SK-N-SH treated with all-trans-retinoic acid at 6 μM for 48 hours (cell line): ENCODE measurements at regions not wholly inside any gene's neighbourhood (a gene's known extent, or its start where the extent isn't known, plus 50 kb on each side); places are given as distances from the start of the nearest gene placed in this dataset.

Source experiments
- ATAC-seq: fragments of 200-7000 bp; cut with Tn5 transposase; 3 replicates; pipeline ENCODE4 v1.9.1; 2020; ENCODE audit warnings: mild to moderate bottlenecking, moderate library complexity
- ARNTL ChIP-seq: fragments of 450-650 bp; formaldehyde crosslinking; IDR thresholded peaks from 2 replicates; pipeline ENCODE4 v1.5.0; 2020; ENCODE audit warnings: low read depth, mild to moderate bottlenecking, moderate library complexity, borderline replicate concordance
- BACH2 ChIP-seq: fragments of 250-450 bp; sonication (Bioruptor Pico); IDR thresholded peaks from 2 replicates; pipeline ENCODE4 v1.9.0; 2021; ENCODE audit warnings: mild to moderate bottlenecking, borderline replicate concordance
- CREB5 ChIP-seq: fragments of 250-450 bp; sonication (Bioruptor Pico); IDR thresholded peaks from 2 replicates; pipeline ENCODE4 v1.5.1; 2020; ENCODE audit warnings: low read depth, mild to moderate bottlenecking, moderate library complexity
- CSDC2 ChIP-seq: fragments of 250-450 bp; sonication (Bioruptor Pico); IDR thresholded peaks from 2 replicates; pipeline ENCODE4 v1.5.0; 2020; ENCODE audit warnings: mild to moderate bottlenecking, moderate library complexity
- CSRNP3 ChIP-seq: fragments of 250-450 bp; sonication (Bioruptor Pico); IDR thresholded peaks from 2 replicates; pipeline ENCODE4 v1.5.1; 2021; ENCODE audit warnings: mild to moderate bottlenecking, moderate library complexity
- ESRRG ChIP-seq: fragments of 250-450 bp; sonication (Bioruptor Pico); IDR thresholded peaks from 2 replicates; pipeline ENCODE4 v1.6.1; 2021; ENCODE audit warnings: mild to moderate bottlenecking
- GLIS3 ChIP-seq: fragments of 250-450 bp; sonication (Bioruptor Pico); IDR thresholded peaks from 2 replicates; pipeline ENCODE4 v1.5.0; 2020; ENCODE audit warnings: mild to moderate bottlenecking, moderate library complexity
- ISL1 ChIP-seq: fragments of 250-450 bp; sonication (Bioruptor Pico); IDR thresholded peaks from 2 replicates; pipeline ENCODE4 v2.1.2; 2022; ENCODE audit warnings: mild to moderate bottlenecking, moderate library complexity
- OSR1 ChIP-seq: fragments of 250-450 bp; sonication (Bioruptor Pico); IDR thresholded peaks from 2 replicates; pipeline ENCODE4 v1.8.0; 2022; ENCODE audit warnings: moderate library complexity, mild to moderate bottlenecking, inconsistent platforms
- POU6F1 ChIP-seq: fragments of 250-450 bp; sonication (Bioruptor Pico); IDR thresholded peaks from 2 replicates; pipeline ENCODE4 v1.8.0; 2021; ENCODE audit warnings: low read depth, mild to moderate bottlenecking, moderate library complexity, borderline replicate concordance
- PPARA ChIP-seq: fragments of 250-450 bp; sonication (Bioruptor Pico); IDR thresholded peaks from 2 replicates; pipeline ENCODE4 v1.5.0; 2020; ENCODE audit warnings: mild to moderate bottlenecking, borderline replicate concordance
- RARB ChIP-seq: fragments of 250-450 bp; sonication (Bioruptor Pico); IDR thresholded peaks from 2 replicates; pipeline ENCODE4 v1.8.0; 2021; ENCODE audit warnings: mild to moderate bottlenecking, moderate library complexity
- SNAI2 ChIP-seq: fragments of 250-450 bp; sonication (Bioruptor Pico); IDR thresholded peaks from 2 replicates; pipeline ENCODE4 v1.5.0; 2020; ENCODE audit warnings: mild to moderate bottlenecking, moderate library complexity
- TCF4 ChIP-seq: fragments of 250-450 bp; sonication (Bioruptor Pico); IDR thresholded peaks from 2 replicates; pipeline ENCODE4 v1.8.0; 2021; ENCODE audit warnings: mild to moderate bottlenecking, moderate library complexity, borderline replicate concordance
- TOX ChIP-seq: fragments of 250-450 bp; sonication (Bioruptor Pico); IDR thresholded peaks from 2 replicates; pipeline ENCODE4 v1.8.0; 2021; ENCODE audit warnings: mild to moderate bottlenecking, moderate library complexity, borderline replicate concordance
- TSHZ2 ChIP-seq: fragments of 250-450 bp; sonication (Bioruptor Pico); IDR thresholded peaks from 2 replicates; pipeline ENCODE4 v1.5.0; 2020; ENCODE audit warnings: mild to moderate bottlenecking, moderate library complexity
- ZC3H10 ChIP-seq: fragments of 250-450 bp; sonication (Bioruptor Pico); IDR thresholded peaks from 2 replicates; pipeline ENCODE4 v1.5.1; 2021; ENCODE audit warnings: mild to moderate bottlenecking, moderate library complexity
- ZFP3 ChIP-seq: fragments of 250-450 bp; sonication (Bioruptor Pico); IDR thresholded peaks from 2 replicates; pipeline ENCODE4 v1.5.0; 2020; ENCODE audit warnings: mild to moderate bottlenecking, moderate library complexity
- ZFP30 ChIP-seq: fragments of 450-650 bp; formaldehyde crosslinking; IDR thresholded peaks from 2 replicates; pipeline ENCODE4 v1.5.0; 2022; ENCODE audit warnings: mild to moderate bottlenecking, moderate library complexity
- ZNF565 ChIP-seq: fragments of 450-650 bp; formaldehyde crosslinking; conservative IDR thresholded peaks from 2 replicates; pipeline ENCODE4 v1.5.0; 2020; ENCODE audit warnings: low read depth, mild to moderate bottlenecking, moderate library complexity
- ZNF70 ChIP-seq: fragments of 450-650 bp; formaldehyde crosslinking; IDR thresholded peaks from 2 replicates; pipeline ENCODE4 v1.5.0; 2020; ENCODE audit warnings: mild to moderate bottlenecking, moderate library complexity
- ZNF8 ChIP-seq: fragments of 450-650 bp; formaldehyde crosslinking; IDR thresholded peaks from 2 replicates; pipeline ENCODE4 v1.5.0; 2020; ENCODE audit warnings: mild to moderate bottlenecking, moderate library complexity

GRCh38 chr5:82489683-82490082, 211.5 kb upstream of the RPS23 start:
- ATAC-seq, result no peak
- TF ChIP-seq ZFP3, result no peak
- no peak for TF ChIP-seq ZFP30 (CRISPR knock-in tag)
- TF ChIP-seq SNAI2 (CRISPR knock-in tag), result no peak
- no peak for TF ChIP-seq ESRRG (CRISPR knock-in tag)
- TF ChIP-seq CREB5 (CRISPR knock-in tag), result no peak
- TF ChIP-seq CSDC2 (CRISPR knock-in tag), result no peak
- no peak for TF ChIP-seq PPARA (CRISPR knock-in tag)
- TF ChIP-seq TSHZ2 (CRISPR knock-in tag), result no peak
- no peak for TF ChIP-seq ZNF70 (CRISPR knock-in tag)
- no peak for TF ChIP-seq TOX (CRISPR knock-in tag)
- no peak for TF ChIP-seq ARNTL (CRISPR knock-in tag)
- TF ChIP-seq ZC3H10 (CRISPR knock-in tag), result no peak
- no peak for TF ChIP-seq ZNF8
- TF ChIP-seq TCF4, result no peak
- TF ChIP-seq ISL1 (CRISPR knock-in tag), result no peak

- ATAC-seq, result no peak
- TF ChIP-seq GLIS3 (CRISPR knock-in tag), result no peak
- no peak for TF ChIP-seq OSR1 (CRISPR knock-in tag)
- TF ChIP-seq ARNTL (CRISPR knock-in tag), result no peak
- TF ChIP-seq ZNF565 (CRISPR knock-in tag), result no peak
- TF ChIP-seq CSRNP3, result no peak
- no peak for TF ChIP-seq BACH2 (CRISPR knock-in tag)
- no peak for TF ChIP-seq ZNF8
These were observed 209.0 kb upstream of the RPS23 start for GRCh38 chr5:82487131-82487530.

- TF ChIP-seq ZNF8 (no peak), ARNTL (CRISPR knock-in tag) (no peak), CREB5 (CRISPR knock-in tag) (no peak), PPARA (CRISPR knock-in tag) (no peak), RARB (CRISPR knock-in tag) (no peak), SNAI2 (CRISPR knock-in tag) (no peak), CSRNP3 (no peak)
- TF ChIP-seq, all 23 proteins: peak for 0
- ATAC-seq, result no peak
These were observed 202.2 kb upstream of the RPS23 start for GRCh38 chr5:82480331-82480730.

GRCh38 chr5:82476155-82476554, 198.0 kb upstream of the RPS23 start:
- TF ChIP-seq CSDC2 (CRISPR knock-in tag), result no peak
- TF ChIP-seq ZFP30 (CRISPR knock-in tag), result no peak
- TF ChIP-seq CREB5 (CRISPR knock-in tag), result no peak
- TF ChIP-seq ZNF8, result no peak
- TF ChIP-seq OSR1 (CRISPR knock-in tag), result no peak
- no peak for TF ChIP-seq POU6F1
- no peak for TF ChIP-seq SNAI2 (CRISPR knock-in tag)
- no peak for TF ChIP-seq ESRRG (CRISPR knock-in tag)
- TF ChIP-seq TOX (CRISPR knock-in tag), result no peak
- no peak for TF ChIP-seq CSRNP3
- TF ChIP-seq ZFP3, result no peak
- TF ChIP-seq PPARA (CRISPR knock-in tag), result no peak
- TF ChIP-seq TCF4, result no peak
- no peak for TF ChIP-seq ZC3H10 (CRISPR knock-in tag)
- ATAC-seq, result no peak
